ENCODE measurements at regions not wholly inside any gene's neighbourhood (a gene's known extent, or its start where the extent isn't known, plus 50 kb on each side); places are given as distances from the start of the nearest gene placed in this dataset.

- H3K4me2 ChIP-seq (ENCODE audit: low read length), result no peak overlapping the region
- TF ChIP-seq FOSL1 (IDR thresholded peaks at IDR 0.05; ENCODE audit: low read depth) (no peak), EZH2 (IDR thresholded peaks at IDR 0.05) (no peak), EGR1 (IDR thresholded peaks at IDR 0.05; ENCODE audit: low read depth) (no peak), ZFX (IDR thresholded peaks at IDR 0.05) (no peak), EZH2phosphoT487 (IDR thresholded peaks at IDR 0.05; ENCODE audit: borderline replicate concordance) (no peak), RAD21 (IDR thresholded peaks at IDR 0.05; ENCODE audit: low read depth) (no peak), SP1 (IDR thresholded peaks at IDR 0.05; ENCODE audit: low read depth) (no peak), ZBTB33 (IDR thresholded peaks at IDR 0.05; ENCODE audit: extremely low read depth, insufficient replicate concordance, low read length) (no peak), JUND (IDR thresholded peaks at IDR 0.05) (no peak), YY1 (IDR thresholded peaks at IDR 0.05; ENCODE audit: extremely low read depth, insufficient replicate concordance, low read depth, low read length) (no peak)
- BruUV-seq (replicated peaks), result no TSS peak
- H3K4me3 ChIP-seq (replicated peaks in 1 of 2; ENCODE audit: low read depth in 1 of 2, low read length in 2 of 2), result no peak overlapping the region
- no peaks in the 10 kb centered on the region for H4K20me1 ChIP-seq (ENCODE audit: insufficient read depth)
- no peaks in the 10 kb centered on the region for H3K4me1 ChIP-seq (ENCODE audit: control insufficient read depth in 1 of 2, insufficient read depth in 2 of 2, low read length in 2 of 2)
- ChIA-PET POLR2A (no interaction called here), CTCF (no interaction called here), RAD21 (ENCODE audit: low non-redundant PET in 1 of 2, low total read pairs in 2 of 2, uncharacterized antibody in 2 of 2, unreplicated experiment in 2 of 2) (no interaction called here)
- no peaks in the 10 kb centered on the region for H3K79me2 ChIP-seq (ENCODE audit: insufficient read depth, low read length)
- no peak overlapping the region for H3K27ac ChIP-seq (ENCODE audit: low read depth, low read length)
- H3K27me3 ChIP-seq (ENCODE audit: insufficient read depth, low read length), result no peaks in the 10 kb centered on the region
- DNase-seq (ENCODE audit: low read depth, low spot score) (no peak), ATAC-seq (no peak)
- intact Hi-C loops (cut with micrococcal nuclease), result no loop called here
- no peaks in the 10 kb centered on the region for H3K9me3 ChIP-seq (ENCODE audit: control insufficient read depth in 1 of 2, insufficient read depth in 1 of 2, low read depth in 1 of 2, low read length in 2 of 2)
- H3K36me3 ChIP-seq (ENCODE audit: control insufficient read depth in 1 of 2, insufficient read depth in 2 of 2, low read length in 2 of 2), result no peaks in the 10 kb centered on the region
- H2AFZ ChIP-seq (ENCODE audit: low read depth, low read length, poor library complexity, severe bottlenecking), result no peak overlapping the region
- H3K9me2 ChIP-seq (ENCODE audit: insufficient read depth), result no peaks in the 10 kb centered on the region
- H3K9ac ChIP-seq (ENCODE audit: low read length), result no peak overlapping the region
These were observed 317.5 kb downstream of the PMP22 start for GRCh38 chr17:14947671-14948070.

GRCh38 chr17:14946481-14946880, 318.6 kb downstream of the PMP22 start:
- H3K79me2 ChIP-seq (ENCODE audit: insufficient read depth, low read length), result no peaks in the 10 kb centered on the region
- no peaks in the 10 kb centered on the region for H3K9me2 ChIP-seq (ENCODE audit: insufficient read depth)
- ChIA-PET POLR2A (no interaction called here), CTCF (interaction anchor here (1.2 kb wide), 1 partner anchor 210 kb away, joined by 3 read pairs; no protein-coding TSS in a partner anchor), RAD21 (ENCODE audit: low non-redundant PET in 1 of 2, low total read pairs in 2 of 2, uncharacterized antibody in 2 of 2, unreplicated experiment in 2 of 2) (no interaction called here)
- no peak overlapping the region for H3K9ac ChIP-seq (ENCODE audit: low read length)
- no peak overlapping the region for H3K27ac ChIP-seq (ENCODE audit: low read depth, low read length)
- ATAC-seq, result no peak
- H3K27me3 ChIP-seq (ENCODE audit: insufficient read depth, low read length), result no peaks in the 10 kb centered on the region
- H3K36me3 ChIP-seq (ENCODE audit: control insufficient read depth in 1 of 2, insufficient read depth in 2 of 2, low read length in 2 of 2), result no peaks in the 10 kb centered on the region
- BruUV-seq (replicated peaks), result no TSS peak
- no peak for DNase-seq (ENCODE audit: low read depth, low spot score)
- TF ChIP-seq POLR2A (IDR thresholded peaks at IDR 0.05; ENCODE audit: borderline replicate concordance, extremely low read depth, insufficient read depth, insufficient read length), result no peak
- no peak for TF ChIP-seq POLR2AphosphoS5 (IDR thresholded peaks at IDR 0.05; ENCODE audit: low read depth, low read length)
- TF ChIP-seq FOSL1 (IDR thresholded peaks at IDR 0.05; ENCODE audit: low read depth), result no peak
- no peak for TF ChIP-seq SP1 (IDR thresholded peaks at IDR 0.05; ENCODE audit: low read depth)
- no peak for TF ChIP-seq RAD21 (IDR thresholded peaks at IDR 0.05; ENCODE audit: low read depth)
- no peak for TF ChIP-seq MAX (IDR thresholded peaks at IDR 0.05)
- no peak for TF ChIP-seq ZNF274 (IDR thresholded peaks at IDR 0.05; ENCODE audit: low read depth, low read length)
- TF ChIP-seq ZFX (IDR thresholded peaks at IDR 0.05), result no peak
- H3K4me3 ChIP-seq (replicated peaks in 1 of 2; ENCODE audit: low read depth in 1 of 2, low read length in 2 of 2), result no peak overlapping the region
- intact Hi-C loops (cut with micrococcal nuclease), result no loop called here
- H3K4me1 ChIP-seq (ENCODE audit: control insufficient read depth in 1 of 2, insufficient read depth in 2 of 2, low read length in 2 of 2), result no peaks in the 10 kb centered on the region
- no peak overlapping the region for H3K4me2 ChIP-seq (ENCODE audit: low read length)
- H3K9me3 ChIP-seq (ENCODE audit: control insufficient read depth in 1 of 2, insufficient read depth in 1 of 2, low read depth in 1 of 2, low read length in 2 of 2), result no peaks in the 10 kb centered on the region
- H4K20me1 ChIP-seq (ENCODE audit: insufficient read depth), result no peaks in the 10 kb centered on the region
- H2AFZ ChIP-seq (ENCODE audit: low read depth, low read length, poor library complexity, severe bottlenecking), result no peak overlapping the region
